GM18502 (cell line): ENCODE measurements at regions not wholly inside any gene's neighbourhood (a gene's known extent, or its start where the extent isn't known, plus 50 kb on each side); places are given as distances from the start of the nearest gene placed in this dataset.

Experiments used
- ATAC-seq: cut with Tn5 transposase; IDR thresholded peaks from one replicate; pipeline ENCODE4 v1.9.1; 2021; ENCODE audit warnings: mild to moderate bottlenecking; ENCODE audit not compliant: unreplicated experiment, poor library complexity

- ATAC-seq, result no peak
Observed at GRCh38 chr20:52789716-52790115, 182.4 kb upstream of the TSHZ2 start.

- ATAC-seq, result no peak
Observed at GRCh38 chr20:52787962-52788361, 184.2 kb upstream of the TSHZ2 start.

- no peak for ATAC-seq
Observed at GRCh38 chr20:52787216-52787615, 184.9 kb upstream of the TSHZ2 start.

- ATAC-seq, result no peak
Observed at GRCh38 chr20:52785679-52786078, 186.5 kb upstream of the TSHZ2 start.

GRCh38 chr20:52783769-52784168 is 188.4 kb upstream of the TSHZ2 start:
- ATAC-seq, result no peak

GRCh38 chr20:52780462-52780861 is 191.7 kb upstream of the TSHZ2 start:
- ATAC-seq, result no peak

GRCh38 chr20:52779125-52779524 is 193.0 kb upstream of the TSHZ2 start:
- ATAC-seq, result no peak

GRCh38 chr20:52777171-52777570 is 195.0 kb upstream of the TSHZ2 start:
- no peak for ATAC-seq

GRCh38 chr20:52775786-52776185 is 196.4 kb upstream of the TSHZ2 start:
- ATAC-seq, result no peak

GRCh38 chr20:52768694-52769093 is 203.5 kb upstream of the TSHZ2 start:
- ATAC-seq, result no peak

GRCh38 chr20:52766645-52767435 is 205.3 kb upstream of the TSHZ2 start:
- ATAC-seq, result no peak

- no peak for ATAC-seq
Observed at GRCh38 chr20:52763321-52763853, 208.8 kb upstream of the TSHZ2 start.

- ATAC-seq, result no peak
Observed at GRCh38 chr20:52761867-52762266, 210.3 kb upstream of the TSHZ2 start.

GRCh38 chr20:52760791-52761190 is 211.4 kb upstream of the TSHZ2 start:
- no peak for ATAC-seq

GRCh38 chr20:52757411-52757810 is 214.7 kb upstream of the TSHZ2 start:
- ATAC-seq, result no peak

- ATAC-seq, result no peak
Observed at GRCh38 chr20:52755744-52756143, 216.4 kb upstream of the TSHZ2 start.

- ATAC-seq, result no peak
Observed at GRCh38 chr20:52754366-52754765, 217.8 kb upstream of the TSHZ2 start.

GRCh38 chr20:52752023-52752422 is 220.1 kb upstream of the TSHZ2 start:
- ATAC-seq, result no peak

GRCh38 chr20:52751571-52751970 is 220.6 kb upstream of the TSHZ2 start:
- ATAC-seq, result no peak

- no peak for ATAC-seq
Observed at GRCh38 chr20:52749938-52750337, 222.2 kb upstream of the TSHZ2 start.

GRCh38 chr20:52748990-52749389 is 223.2 kb upstream of the TSHZ2 start:
- no peak for ATAC-seq

- no peak for ATAC-seq
Observed at GRCh38 chr20:52748285-52748932, 223.7 kb upstream of the TSHZ2 start.
